ENCODE measurements at regions not wholly inside any gene's neighbourhood (a gene's known extent, or its start where the extent isn't known, plus 50 kb on each side); places are given as distances from the start of the nearest gene placed in this dataset.
"Not testable (repeated sequence)": the region's sequence is repeated elsewhere in the genome, so short reads cannot be mapped to it uniquely, and the experiment has no call there.

- DNase-seq (no peak), ATAC-seq (no peak)
- Histone ChIP-seq H3K4me3 (no peak overlapping the region), H3K36me3 (no peaks in the 10 kb centered on the region), H3K27ac (no peak overlapping the region), H3K9me3 (peaks cover 0 to 6% (median 0%) of the 10 kb centered on the region in 11 donors), H3K27me3 (no peaks in the 10 kb centered on the region), H3K4me1 (peaks cover 0 to 16% (median 4%) of the 10 kb centered on the region in 9 donors)
- intact Hi-C loops (cut with DNase I), result loop anchor here in 1 of 10 donors (5.0 kb wide), 2 partner anchors 46 to 364 kb away; partner anchors contain the start of gene PDE3A
- no peak for TF ChIP-seq CTCF (IDR thresholded peaks at IDR 0.05)
- 89 to 94% methylated on average over 2 of the region's 2 CpGs for WGBS, 2 donors
Observed at GRCh38 chr12:20003252-20003651, 365.1 kb upstream of the PDE3A start.

GRCh38 chr12:20004952-20005351 lies 363.4 kb upstream of the PDE3A start:
- Histone ChIP-seq H3K27me3 (no peaks in the 10 kb centered on the region), H3K27ac (no peak overlapping the region), H3K4me3 (no peak overlapping the region), H3K36me3 (no peaks in the 10 kb centered on the region), H3K9me3 (peaks cover 0 to 6% (median 0%) of the 10 kb centered on the region in 11 donors), H3K4me1 (peaks cover 0 to 8% (median under 1%) of the 10 kb centered on the region in 9 donors)
- 37 to 40% methylated on average over 2 of the region's 2 CpGs for WGBS, 2 donors
- no peak for TF ChIP-seq CTCF (IDR thresholded peaks at IDR 0.05)
- intact Hi-C loops (cut with DNase I), result loop anchor here in 1 of 10 donors (5.0 kb wide), 2 partner anchors 48 to 362 kb away; partner anchors contain the start of gene PDE3A
- ATAC-seq (peak in 1 of 8 donors; percentile 28), DNase-seq (no peak)

- TF ChIP-seq CTCF (IDR thresholded peaks at IDR 0.05), result no peak
- Histone ChIP-seq H3K9me3 (peaks cover 0 to 6% (median 0%) of the 10 kb centered on the region in 11 donors), H3K36me3 (no peaks in the 10 kb centered on the region), H3K4me1 (peaks cover 0 to 12% (median 0%) of the 10 kb centered on the region in 9 donors), H3K27ac (no peak overlapping the region), H3K4me3 (no peak overlapping the region), H3K27me3 (no peaks in the 10 kb centered on the region)
- intact Hi-C loops (cut with DNase I), result no loop called here
- 79 to 93% methylated on average over 8 of the region's 8 CpGs for WGBS, 2 donors
- ATAC-seq (no peak), DNase-seq (no peak)
Observed at GRCh38 chr12:20006871-20007730, 361.2 kb upstream of the PDE3A start.

GRCh38 chr12:20009965-20010364 lies 358.4 kb upstream of the PDE3A start:
- H3K4me1 ChIP-seq, result peaks cover 0 to 12% (median 0%) of the 10 kb centered on the region in 9 donors
- H3K36me3 ChIP-seq; H3K4me3 ChIP-seq; H3K27me3 ChIP-seq; ATAC-seq; H3K27ac ChIP-seq; DNase-seq; intact Hi-C loops (cut with DNase I); H3K9me3 ChIP-seq: not testable (repeated sequence)
- WGBS, 2 donors, result 94 to 98% methylated on average over 8 of the region's 8 CpGs

- H3K4me3 ChIP-seq, result no peak overlapping the region
- no peaks in the 10 kb centered on the region for H3K36me3 ChIP-seq
- 10 to 22% methylated on average over 2 of the region's 2 CpGs for WGBS, 2 donors
- intact Hi-C loops (cut with DNase I), result no loop called here
- H3K4me1 ChIP-seq, result peaks cover 0 to 12% (median 0%) of the 10 kb centered on the region in 9 donors
- TF ChIP-seq CTCF (IDR thresholded peaks at IDR 0.05), result no peak
- DNase-seq (peak in 1 of 2 donors; percentile 52), ATAC-seq (peak in 1 of 8 donors; percentile 73)
- no peaks in the 10 kb centered on the region for H3K27me3 ChIP-seq
- no peak overlapping the region for H3K27ac ChIP-seq
- peaks cover 0 to 6% (median 0%) of the 10 kb centered on the region in 11 donors for H3K9me3 ChIP-seq
Observed at GRCh38 chr12:20011200-20011599, 357.1 kb upstream of the PDE3A start.

Measured in heart right ventricle (tissue), 16 donors.